ENCODE measurements at regions not wholly inside any gene's neighbourhood (a gene's known extent, or its start where the extent isn't known, plus 50 kb on each side); places are given as distances from the start of the nearest gene placed in this dataset.

- TF ChIP-seq CTCF (conservative IDR thresholded peaks at IDR 0.05), result no peak
- TF ChIP-seq ZFX (IDR thresholded peaks at IDR 0.05), result no peak
Measured at GRCh38 chr1:10897981-10898728, 101.7 kb upstream of the CASZ1 start.

Measured in C4-2B (cell line).